IPS-NIHi11 (cell line): ENCODE measurements at regions not wholly inside any gene's neighbourhood (a gene's known extent, or its start where the extent isn't known, plus 50 kb on each side); places are given as distances from the start of the nearest gene placed in this dataset.
"Not testable (repeated sequence)": the region's sequence is repeated elsewhere in the genome, so short reads cannot be mapped to it uniquely, and the experiment has no call there.

Experiments
- DNase-seq: peaks from one replicate; pipeline ENCODE4 v3.0.0; 2012; ENCODE audit warnings: mixed read lengths, low spot score

DNA sequence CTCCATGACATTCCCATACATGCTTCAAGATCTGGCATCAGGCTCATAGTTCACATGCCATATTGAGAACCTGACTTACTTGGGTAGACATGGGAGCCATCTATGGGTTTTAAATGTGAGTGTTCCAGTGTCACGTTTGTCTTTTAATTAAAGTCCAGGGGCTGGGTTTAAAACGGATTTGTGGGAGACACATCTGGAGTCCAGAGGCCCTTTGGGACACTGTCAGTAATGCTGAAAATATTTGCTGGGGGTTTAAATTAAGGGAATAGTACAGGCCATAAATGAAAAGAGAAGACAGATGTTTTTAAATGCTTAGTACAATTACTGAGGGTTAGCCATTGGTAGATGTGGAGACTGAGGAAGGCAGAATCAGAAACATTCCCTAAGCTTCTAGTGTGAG, 478.0 kb downstream of the PID1 start:
- no peak for DNase-seq

DNA sequence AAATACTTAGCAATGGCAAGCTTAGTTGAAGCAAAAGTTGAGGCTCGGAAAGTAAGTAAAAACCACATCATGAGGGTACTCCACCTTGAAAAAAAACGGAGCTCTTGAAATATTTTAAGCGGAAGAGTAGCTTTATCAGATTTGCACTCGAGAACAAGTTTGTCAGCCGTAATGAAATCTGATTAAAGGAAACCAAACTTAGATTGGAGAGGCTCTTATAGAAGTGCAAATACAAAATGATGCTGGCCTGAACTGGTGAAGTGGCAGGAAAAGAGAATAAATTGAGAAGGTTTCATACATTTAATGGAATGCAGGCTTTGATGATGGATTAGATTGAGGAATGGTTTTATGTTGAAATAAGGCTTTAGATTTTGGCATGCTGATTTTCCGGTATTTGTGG, 484.2 kb downstream of the PID1 start:
- DNase-seq = no peak

DNA sequence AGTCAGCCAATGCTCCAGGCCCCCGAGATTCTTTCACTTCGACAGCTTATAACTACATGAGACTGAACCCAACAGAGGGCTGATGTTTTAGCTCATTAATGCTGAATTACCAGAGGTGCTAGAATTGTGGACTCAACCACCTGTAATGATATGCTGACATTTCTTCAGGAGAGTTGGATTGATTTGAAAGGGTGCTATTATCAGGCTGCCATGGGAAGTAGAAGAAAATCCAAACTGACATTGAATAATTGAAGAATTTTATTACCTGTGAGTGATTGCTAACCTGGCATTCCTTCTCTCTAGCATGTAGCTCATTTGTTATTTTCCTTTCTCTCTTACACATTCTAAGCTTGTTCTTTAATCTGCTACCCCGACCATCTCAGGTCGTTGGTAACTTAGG, 488.8 kb downstream of the PID1 start:
- no peak for DNase-seq

DNA sequence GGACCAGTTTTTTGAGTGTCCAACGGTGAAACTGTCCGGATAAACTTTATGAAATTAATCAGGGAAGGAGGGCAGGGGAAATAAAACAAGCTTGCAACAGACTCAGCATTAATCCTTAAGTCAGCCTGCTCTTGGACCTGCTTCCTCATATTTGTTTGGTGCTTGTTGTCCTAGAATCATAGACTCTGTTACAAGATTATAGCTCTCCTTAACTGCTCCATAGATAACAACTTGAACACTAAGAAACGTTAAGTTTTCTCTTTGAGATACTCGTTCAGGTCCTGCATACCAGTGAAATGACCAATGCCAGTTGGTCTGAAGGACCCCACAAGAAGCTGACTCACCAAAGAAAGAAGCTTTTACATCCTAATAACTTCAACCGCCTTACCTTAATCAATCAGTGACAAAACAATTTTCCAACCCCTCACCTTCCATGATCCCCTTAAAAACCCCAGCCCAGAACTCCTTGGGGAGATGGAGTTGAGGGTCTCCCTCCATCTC, 493.2 kb downstream of the PID1 start:
- DNase-seq = no peak

DNA sequence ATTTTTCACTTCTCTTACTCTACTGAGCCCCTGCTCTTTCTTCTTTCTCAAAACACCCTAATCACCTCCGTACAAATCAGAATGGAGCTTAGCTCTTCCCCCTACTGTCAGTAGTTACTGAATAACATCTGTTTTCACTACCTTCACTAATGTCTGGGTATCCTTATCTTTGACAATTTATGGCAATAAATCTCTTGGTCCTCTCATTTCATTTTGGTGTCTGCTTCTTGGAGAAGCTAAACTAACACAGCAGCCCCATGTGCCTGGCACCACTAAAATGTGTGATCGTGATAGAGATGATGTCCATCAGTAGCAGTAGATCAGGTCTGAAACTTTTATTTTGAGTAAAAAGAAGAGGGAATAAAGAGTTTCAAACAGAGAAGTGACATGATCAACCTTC, 496.5 kb downstream of the PID1 start:
- no peak for DNase-seq

DNA sequence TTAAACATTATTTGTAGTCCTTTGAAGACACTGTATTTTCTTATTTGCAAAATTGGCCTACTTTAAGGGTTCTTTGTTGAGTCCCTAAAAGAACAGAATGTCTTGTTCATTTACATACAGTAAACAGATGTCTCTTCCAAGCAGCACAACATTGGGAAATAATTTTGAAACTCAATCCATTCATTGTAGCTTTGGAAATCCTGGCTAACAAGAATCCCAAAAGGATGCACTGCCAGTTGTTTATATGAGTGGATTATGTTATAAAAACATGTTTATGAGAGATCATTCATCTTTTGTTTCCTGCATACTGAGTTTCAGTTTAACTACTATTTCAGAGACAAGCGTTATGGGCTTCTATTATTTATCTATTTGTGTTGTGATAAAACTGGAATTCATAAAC, 499.3 kb downstream of the PID1 start:
- DNase-seq = no peak

DNA sequence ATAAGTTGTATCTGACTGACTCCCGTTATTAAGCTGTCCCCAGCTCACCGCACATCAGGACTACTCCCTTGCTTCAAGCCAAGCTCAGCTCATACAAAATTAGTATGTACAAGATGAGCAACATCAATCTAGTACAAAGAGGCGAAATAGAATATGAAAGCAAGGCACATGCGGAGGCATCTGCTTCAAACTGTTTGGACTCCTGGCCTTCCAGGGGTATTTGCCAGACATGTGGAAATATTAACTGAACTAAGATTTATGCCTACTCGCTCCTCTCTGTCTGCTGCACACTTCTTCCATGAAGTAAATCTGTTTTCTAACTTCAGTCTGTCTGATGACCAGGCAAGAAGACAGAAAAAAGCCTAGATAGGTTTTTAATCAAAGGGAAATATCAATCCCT, 499.8 kb downstream of the PID1 start:
- DNase-seq = no peak

DNA sequence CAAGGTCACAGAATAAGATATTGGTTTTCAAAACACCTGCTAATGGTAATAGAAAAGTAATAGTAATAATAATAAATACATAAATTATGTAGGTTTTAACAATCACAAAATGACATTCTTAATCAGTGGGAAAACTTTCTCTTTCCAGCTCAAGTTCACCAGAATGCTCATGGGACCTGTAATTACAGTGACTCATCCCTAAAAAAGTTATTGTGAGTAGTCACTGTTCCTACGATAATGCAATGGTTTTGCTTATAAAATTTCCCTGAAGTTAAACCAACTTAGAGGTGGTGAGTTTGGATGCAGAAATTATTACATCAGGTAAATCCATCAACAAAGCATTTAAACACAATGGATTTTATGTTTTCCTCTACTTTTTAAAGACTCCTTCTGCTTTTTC, 502.3 kb downstream of the PID1 start:
- no peak for DNase-seq

DNA sequence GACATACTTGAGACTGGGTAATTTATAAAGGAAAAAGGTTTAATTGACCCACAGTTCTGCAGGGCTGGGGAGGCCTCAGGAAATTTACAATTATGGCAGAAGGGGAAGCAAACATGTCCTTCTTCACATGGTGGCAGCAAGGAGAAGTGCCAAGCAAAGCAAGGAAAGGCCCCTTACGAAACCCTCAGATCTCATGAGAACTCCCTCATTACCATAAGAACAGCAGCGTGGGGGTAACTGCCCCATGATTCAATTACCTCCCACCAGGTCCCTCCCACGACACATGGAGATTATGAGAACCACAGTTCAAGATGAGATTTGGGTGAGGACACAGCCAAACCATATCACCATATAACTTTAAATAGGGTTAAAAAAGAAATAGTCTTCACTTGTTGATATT, 502.9 kb downstream of the PID1 start:
- DNase-seq = not testable (repeated sequence)

DNA sequence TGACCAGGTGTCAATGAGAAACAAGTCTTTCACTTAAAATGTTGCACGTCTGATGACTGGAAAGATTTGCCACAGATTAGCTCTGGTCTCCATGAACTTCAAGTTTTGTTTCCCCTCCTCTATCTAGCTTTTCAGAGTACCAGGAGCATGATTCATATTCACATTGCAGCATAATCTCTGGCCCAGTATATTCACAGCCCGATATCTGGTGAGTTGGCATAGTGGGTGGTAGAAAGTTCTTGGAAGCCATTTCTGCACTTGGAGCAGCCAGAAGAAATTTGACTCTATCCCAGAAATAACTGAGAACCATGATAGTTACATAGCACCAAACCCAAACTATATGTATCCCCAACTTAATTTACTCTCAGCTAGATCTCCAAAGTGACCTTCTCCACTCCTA, 503.9 kb downstream of the PID1 start:
- no peak for DNase-seq

DNA sequence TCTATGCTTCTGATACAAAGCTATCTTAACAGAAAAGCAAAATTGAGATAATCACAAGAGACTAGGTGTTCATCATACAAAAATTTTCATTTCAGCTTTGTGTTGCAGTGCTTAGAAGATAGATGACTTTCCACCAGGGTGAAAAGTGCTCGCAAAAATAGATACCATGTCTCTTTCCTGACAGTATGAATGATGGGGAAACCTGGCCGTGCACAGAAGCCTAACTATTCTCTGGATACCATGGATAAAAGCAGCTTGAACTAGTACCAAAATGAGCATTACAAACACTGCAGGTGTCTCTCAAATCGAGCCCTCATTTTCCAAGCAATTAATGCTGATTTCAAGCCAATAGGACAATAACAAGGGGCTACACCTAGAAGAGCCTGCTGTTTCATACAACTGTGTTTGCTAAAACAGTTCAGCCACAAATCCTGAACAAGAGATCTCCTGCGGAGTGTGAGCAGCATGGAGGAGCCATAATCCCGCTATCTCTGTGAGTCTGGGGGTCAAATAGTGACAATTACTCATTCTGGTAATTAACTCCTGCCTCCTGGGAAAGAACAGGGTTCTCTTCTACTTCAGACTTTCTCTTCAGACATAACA, 507.6 kb downstream of the PID1 start:
- no peak for DNase-seq

DNA sequence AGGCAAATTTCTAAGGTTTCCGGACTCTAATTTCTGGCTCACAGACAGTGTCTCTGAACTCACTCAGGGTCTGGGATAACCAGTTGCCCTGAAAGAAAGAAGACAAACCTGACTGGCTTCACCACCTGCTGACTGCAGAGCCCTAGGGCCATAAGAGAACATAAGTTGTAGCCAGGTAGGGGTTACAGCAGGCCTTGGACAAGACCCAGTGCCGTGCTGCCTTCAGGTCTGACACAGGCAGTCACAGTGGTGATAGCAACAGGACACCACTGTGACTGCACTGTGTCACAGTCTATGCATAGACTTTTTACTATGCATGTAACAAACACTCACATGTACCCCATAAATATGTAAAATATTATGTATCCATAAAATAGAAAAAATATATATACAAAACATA, 508.5 kb downstream of the PID1 start:
- DNase-seq = no peak

DNA sequence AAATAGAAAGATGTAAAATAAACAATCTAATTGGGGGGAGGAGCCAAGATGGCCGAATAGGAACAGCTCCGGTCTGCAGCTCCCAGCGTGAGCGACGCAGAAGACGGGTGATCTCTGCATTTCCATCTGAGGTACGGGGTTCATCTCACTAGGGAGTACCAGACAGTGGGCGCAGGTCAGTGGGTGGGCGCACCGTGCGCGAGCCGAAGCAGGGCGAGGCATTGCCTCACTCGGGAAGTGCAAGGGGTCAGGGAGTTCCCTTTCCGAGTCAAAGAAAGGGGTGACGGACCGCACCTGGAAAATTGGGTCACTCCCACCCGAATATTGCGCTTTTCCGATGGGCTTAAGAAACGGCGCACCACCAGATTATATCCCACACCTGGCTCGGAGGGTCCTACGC, 515.4 kb downstream of the PID1 start:
- DNase-seq = not testable (repeated sequence)

DNA sequence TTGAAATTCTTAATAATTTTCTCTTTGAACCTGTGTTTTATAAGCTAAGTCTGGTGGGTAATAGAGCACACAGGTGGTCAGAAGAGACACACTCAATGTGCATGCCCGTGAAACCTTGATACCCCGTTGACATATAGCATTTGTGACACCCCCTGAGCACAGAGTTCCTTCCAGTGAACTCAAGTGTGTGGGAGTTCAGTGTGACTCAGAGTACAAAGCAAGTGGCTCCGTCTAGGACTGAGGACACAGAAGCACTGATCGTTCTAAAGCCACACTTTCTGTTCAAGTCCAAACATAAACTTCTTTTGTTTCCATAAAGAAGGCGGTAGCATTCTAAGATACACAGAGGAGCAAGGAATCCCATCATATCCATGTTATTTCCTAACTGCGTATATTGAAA, 523.6 kb downstream of the PID1 start:
- DNase-seq = no peak

DNA sequence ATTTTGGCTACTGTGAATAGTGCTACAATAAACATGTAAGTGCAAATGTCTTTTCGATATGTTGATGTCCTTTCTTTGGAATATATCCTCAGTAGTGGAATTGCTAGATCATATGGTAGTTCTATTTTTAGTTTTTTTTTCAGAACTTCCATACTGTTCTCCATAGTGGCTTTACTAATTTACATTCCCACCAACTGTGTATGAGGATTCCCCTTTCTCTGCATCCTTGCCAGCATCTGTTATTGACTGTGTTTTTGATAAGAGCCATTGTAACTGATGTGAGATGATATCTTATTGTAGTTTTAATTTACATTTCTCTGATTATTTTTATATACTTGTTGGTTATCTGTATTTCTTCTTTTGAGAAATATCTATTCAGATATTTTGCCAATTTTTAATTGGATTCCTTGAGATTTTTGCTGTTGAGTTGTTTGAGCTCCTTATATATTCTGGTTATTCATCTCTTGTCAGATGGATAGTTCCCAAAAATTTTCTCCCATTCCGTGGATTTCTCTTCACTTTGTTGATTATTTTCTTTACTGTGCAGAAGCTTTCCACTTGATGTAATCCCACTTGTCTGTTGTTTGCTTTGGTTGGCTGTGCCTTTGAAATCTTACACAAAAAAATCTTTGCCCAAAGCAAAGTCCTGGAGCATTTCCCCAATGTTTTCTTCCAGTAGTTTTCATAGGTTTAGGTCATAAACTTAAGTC, 532.3 kb downstream of the PID1 start:
- DNase-seq = no peak

DNA sequence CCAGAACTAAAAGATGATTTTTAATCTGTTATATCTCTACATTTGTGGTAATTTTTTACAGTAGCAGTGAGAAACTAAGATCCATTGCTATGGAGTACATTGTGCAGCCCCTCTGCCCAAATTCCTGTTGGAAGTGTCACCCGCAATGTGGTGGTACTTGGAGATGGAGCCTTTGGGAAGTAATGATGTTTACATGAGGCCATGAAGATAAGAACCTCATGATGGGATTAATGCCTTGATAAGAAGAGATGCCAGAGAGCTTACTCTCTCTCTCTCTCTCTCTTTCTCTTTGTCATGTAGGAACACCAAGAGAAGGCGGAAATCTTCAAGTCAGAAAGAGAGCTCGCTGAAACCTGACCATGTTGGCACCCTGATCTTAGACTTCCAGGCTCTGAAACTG, 535.4 kb downstream of the PID1 start:
- no peak for DNase-seq

DNA sequence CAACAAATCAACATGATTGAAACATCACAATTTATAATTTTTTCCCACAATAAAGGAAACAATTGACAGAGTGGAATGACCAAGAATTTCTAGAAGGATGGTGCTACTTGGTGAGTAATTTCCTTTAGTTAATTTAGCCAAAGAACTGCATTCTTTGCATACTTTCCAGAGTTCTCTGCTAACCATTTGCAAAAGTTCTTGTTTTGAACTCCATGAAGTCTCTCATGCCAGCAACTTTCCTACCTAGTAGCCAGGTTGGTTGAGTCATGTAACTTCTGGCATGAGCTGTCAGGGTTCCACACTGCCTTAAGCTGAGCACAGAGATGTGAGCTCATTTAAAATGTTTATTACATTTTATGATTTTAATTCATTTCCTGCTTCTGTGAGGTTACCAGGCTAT, 539.6 kb downstream of the PID1 start:
- DNase-seq = no peak

DNA sequence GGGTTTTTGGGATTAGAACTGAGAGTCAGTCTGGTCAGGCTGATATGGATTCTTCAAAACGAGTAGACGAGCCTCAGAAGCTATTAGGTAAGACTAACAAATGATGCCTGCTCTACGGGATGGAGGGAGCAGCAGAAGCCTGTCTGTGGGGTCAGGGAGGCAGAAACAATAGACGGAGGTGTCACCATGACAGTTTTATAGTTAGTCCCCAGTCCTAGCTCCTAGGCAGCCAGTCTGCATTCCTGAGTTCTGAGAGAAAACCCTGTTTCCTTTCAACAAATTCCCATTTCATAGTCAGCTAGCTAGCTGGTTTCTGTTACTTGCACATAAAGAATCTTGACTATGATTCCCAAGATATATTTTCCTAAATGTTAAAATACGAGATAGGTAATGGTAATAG, 542.1 kb downstream of the PID1 start:
- no peak for DNase-seq

DNA sequence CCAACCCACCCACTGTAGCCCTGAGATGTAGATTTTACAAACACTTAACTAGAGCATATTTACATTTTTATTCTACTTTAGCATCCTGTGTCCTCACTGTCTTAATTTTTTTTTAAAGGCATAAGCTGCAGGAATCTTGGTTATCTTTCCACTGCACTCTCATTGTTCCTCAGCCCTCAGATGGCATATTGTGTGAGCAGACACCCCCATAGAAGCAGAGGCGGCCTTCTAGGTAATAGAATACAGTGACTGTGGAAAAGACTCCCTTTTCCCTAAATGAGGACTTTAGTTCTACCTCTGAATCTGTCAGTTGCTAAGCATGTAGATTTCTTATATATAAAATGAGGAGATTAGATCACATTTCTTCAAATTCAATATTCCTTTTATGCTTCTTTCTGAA, 543.5 kb upstream of the SPHKAP start:
- no peak for DNase-seq

DNA sequence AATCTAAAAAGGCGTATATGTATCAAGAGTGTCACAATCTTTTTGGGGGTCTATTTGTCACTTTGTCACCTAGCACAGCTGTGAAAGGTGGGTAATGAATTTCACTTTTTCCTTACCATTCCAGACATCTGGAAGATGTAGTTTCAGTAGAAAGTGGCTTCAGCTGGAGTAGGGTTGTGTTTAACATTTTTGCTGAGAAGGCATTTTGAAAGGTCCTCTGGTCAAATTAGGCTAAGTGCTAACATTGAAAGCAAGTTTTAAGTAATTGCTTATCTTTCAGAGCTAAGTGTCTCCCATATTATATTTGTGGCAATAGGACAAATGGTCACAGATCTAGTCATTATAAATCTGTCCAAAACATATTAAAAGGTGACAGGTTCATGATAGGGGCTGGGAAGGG, 542.1 kb upstream of the SPHKAP start:
- DNase-seq = no peak

DNA sequence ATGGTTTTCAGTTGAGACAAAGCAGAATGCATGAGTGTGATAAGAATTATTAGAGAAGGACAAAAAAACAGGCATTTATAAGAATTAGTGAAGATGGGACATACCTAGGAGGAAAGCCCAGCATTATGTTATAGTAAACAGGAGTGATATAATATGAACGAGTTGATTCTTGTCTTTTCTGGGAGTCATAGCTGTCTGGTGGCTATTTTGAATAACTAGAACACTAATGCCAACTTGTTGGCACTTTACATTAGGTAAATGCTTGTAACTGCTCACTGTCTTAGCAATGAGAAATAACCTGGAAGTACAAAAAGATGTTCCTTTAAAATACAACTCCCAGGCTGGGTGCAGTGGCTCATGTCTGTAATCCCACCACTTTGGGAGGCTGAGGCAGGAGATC, 540.8 kb upstream of the SPHKAP start:
- DNase-seq = no peak

DNA sequence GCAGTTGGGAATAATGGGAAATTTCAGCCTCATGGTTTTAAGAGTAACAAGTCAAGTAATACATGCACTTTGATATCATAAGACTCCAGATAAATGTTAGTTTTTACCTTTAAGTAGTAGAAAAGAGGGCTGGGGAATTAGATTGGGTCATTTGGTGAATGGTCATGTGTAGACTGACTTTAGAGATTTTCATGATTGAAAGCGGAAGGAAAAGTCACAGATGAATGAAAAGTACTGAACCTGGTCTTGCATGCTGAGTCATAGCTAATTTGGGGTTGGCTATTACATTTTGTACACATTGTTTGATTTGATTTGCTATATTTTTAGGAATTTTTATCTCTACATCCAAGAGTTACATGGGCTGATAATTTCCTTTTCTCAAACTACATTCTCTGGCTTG, 539.4 kb upstream of the SPHKAP start:
- no peak for DNase-seq

DNA sequence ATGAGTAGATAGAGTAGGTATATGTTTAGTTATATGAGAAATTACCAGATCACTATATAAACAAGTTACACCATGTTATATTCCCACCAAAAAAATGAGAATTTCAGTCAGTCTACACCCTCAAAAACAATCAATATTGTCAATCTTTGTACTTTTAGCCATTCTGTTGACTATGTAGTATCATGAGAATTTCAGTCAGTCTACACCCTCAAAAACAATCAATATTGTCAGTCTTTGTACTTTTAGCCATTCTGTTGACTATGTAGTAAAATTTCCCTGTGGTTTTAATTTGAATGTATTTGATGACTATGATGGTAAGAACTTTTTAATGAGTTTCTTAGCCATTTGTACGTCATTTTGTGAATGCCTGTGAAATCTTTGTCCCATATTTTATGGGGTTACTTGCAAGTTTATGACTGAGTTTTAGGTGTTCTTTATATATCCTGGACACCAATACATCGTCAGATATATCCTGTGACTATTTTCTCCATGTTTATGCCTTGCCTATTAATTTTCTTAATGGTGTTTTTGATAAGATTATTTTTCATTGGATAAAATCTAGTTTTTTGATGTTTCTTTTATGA, 528.4 kb upstream of the SPHKAP start:
- DNase-seq = no peak

DNA sequence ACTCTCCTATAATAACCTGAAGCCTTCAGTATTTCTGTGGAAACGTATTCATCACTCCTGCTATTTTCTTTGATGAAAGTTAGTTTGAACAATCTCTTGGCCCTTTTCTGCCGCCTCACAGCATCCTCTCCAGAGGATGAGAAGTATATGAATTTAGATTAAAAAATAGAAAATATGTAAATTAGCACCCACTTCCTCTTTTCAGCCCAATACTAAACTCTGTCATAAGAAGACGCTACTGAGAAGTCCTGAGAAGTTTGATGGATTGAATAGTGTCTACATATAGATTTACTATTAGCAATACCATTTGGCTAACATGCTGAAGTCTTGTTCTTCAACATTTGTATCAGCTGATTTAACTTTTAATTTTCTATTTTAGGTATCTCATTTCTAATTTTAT, 526.4 kb upstream of the SPHKAP start:
- no peak for DNase-seq
